ENCODE measurements at regions not wholly inside any gene's neighbourhood (a gene's known extent, or its start where the extent isn't known, plus 50 kb on each side); places are given as distances from the start of the nearest gene placed in this dataset.

DNA sequence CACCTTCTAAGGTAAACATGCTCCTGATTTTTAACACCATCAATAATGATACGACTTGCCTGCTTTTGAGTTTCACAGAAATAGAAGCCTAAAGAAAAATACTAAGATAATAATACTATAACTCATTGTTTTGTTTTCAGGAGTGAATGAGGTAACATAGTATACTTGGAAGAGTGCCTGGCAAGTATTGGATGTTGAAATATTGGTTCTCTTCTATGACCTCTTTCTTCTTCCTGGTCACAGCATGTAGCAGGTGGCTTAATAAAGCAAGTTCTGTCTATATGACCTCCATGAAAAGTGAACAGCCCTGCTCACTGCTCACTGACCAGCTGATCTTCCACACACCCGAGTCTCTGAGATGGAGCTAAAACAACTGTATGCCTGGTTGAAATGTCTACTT lies 312.3 kb upstream of the ONECUT1 start:
- H3K4me3 ChIP-seq (replicated peaks; ENCODE audit: insufficient read depth, low read length), result no peak overlapping the region
- peaks cover 2% of the 10 kb centered on the region for H3K27me3 ChIP-seq (ENCODE audit: insufficient read depth, poor library complexity, severe bottlenecking)
- H3K27ac ChIP-seq (replicated peaks), result no peak overlapping the region
- DNase-seq (ENCODE audit: low read depth in 1 of 2, low spot score in 1 of 2), result no peak
- TF ChIP-seq, protein P1, sequence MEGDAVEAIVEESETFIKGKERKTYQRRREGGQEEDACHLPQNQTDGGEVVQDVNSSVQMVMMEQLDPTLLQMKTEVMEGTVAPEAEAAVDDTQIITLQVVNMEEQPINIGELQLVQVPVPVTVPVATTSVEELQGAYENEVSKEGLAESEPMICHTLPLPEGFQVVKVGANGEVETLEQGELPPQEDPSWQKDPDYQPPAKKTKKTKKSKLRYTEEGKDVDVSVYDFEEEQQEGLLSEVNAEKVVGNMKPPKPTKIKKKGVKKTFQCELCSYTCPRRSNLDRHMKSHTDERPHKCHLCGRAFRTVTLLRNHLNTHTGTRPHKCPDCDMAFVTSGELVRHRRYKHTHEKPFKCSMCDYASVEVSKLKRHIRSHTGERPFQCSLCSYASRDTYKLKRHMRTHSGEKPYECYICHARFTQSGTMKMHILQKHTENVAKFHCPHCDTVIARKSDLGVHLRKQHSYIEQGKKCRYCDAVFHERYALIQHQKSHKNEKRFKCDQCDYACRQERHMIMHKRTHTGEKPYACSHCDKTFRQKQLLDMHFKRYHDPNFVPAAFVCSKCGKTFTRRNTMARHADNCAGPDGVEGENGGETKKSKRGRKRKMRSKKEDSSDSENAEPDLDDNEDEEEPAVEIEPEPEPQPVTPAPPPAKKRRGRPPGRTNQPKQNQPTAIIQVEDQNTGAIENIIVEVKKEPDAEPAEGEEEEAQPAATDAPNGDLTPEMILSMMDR (IDR thresholded peaks at IDR 0.05; ENCODE audit: insufficient read depth, low read length), result no peak
- TF ChIP-seq GABPA (IDR thresholded peaks at IDR 0.05; ENCODE audit: low read depth), result no peak

DNA sequence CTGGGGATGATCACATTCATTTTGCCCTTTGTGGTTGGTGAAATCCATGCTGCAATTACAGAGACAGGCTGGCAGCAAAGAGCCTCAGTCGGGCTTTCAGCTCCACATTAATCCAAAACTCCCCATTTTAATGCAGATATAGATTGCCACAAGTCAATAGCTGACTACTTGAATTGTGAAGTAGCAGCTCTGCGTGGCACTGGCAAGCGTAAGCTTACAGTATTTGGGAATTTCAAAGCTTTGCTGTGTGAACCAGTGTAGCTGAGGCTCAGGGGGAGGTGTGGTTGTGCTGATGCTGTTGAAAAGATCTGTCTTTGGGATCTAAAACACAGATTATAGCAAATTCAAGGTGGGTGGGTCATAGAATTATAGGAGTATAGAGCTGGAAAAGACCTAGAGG lies 290.3 kb upstream of the ONECUT1 start:
- Histone ChIP-seq H3K4me3 (replicated peaks; ENCODE audit: insufficient read depth, low read length) (no peak overlapping the region), H3K27me3 (ENCODE audit: insufficient read depth, poor library complexity, severe bottlenecking) (no peaks in the 10 kb centered on the region), H3K27ac (replicated peaks) (no peak overlapping the region)
- no peak for TF ChIP-seq POLR2AphosphoS5 (IDR thresholded peaks at IDR 0.05; ENCODE audit: low read depth)
- TF ChIP-seq, protein P1 (IDR thresholded peaks at IDR 0.05; ENCODE audit: insufficient read depth, low read length), result no peak
- TF ChIP-seq, protein P2, sequence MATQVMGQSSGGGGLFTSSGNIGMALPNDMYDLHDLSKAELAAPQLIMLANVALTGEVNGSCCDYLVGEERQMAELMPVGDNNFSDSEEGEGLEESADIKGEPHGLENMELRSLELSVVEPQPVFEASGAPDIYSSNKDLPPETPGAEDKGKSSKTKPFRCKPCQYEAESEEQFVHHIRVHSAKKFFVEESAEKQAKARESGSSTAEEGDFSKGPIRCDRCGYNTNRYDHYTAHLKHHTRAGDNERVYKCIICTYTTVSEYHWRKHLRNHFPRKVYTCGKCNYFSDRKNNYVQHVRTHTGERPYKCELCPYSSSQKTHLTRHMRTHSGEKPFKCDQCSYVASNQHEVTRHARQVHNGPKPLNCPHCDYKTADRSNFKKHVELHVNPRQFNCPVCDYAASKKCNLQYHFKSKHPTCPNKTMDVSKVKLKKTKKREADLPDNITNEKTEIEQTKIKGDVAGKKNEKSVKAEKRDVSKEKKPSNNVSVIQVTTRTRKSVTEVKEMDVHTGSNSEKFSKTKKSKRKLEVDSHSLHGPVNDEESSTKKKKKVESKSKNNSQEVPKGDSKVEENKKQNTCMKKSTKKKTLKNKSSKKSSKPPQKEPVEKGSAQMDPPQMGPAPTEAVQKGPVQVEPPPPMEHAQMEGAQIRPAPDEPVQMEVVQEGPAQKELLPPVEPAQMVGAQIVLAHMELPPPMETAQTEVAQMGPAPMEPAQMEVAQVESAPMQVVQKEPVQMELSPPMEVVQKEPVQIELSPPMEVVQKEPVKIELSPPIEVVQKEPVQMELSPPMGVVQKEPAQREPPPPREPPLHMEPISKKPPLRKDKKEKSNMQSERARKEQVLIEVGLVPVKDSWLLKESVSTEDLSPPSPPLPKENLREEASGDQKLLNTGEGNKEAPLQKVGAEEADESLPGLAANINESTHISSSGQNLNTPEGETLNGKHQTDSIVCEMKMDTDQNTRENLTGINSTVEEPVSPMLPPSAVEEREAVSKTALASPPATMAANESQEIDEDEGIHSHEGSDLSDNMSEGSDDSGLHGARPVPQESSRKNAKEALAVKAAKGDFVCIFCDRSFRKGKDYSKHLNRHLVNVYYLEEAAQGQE (IDR thresholded peaks at IDR 0.05; ENCODE audit: insufficient replicate concordance, low read depth), result no peak
- TF ChIP-seq GABPA (IDR thresholded peaks at IDR 0.05; ENCODE audit: low read depth), result no peak
- TF ChIP-seq SPI1 (IDR thresholded peaks at IDR 0.05; ENCODE audit: borderline replicate concordance, low read depth), result no peak
- no peak for DNase-seq (ENCODE audit: low read depth in 1 of 2, low spot score in 1 of 2)

DNA sequence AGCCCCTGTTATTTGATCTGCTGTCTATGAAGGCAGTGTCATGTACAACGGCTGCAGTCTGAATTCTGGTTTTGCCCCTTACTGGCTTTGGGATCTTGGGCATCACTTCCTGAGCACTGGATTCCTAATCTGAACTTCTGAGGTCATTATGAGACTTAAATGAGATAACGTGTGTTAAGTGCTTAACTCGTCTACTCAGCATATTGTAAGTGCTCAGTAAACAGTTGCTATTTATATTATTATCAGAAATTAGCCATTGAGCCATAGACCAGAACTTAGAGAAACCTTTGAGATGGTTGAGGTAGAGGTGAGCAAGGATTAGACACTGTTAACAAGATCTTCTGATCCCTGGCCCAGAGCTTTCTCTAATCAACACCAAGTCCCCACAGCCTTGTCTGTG lies 284.1 kb upstream of the ONECUT1 start:
- Histone ChIP-seq H3K27me3 (ENCODE audit: insufficient read depth, poor library complexity, severe bottlenecking) (no peaks in the 10 kb centered on the region), H3K27ac (replicated peaks) (no peak overlapping the region), H3K4me3 (replicated peaks; ENCODE audit: insufficient read depth, low read length) (no peak overlapping the region)
- no peak for DNase-seq (ENCODE audit: low read depth in 1 of 2, low spot score in 1 of 2)
- TF ChIP-seq GABPA (IDR thresholded peaks at IDR 0.05; ENCODE audit: low read depth) (no peak), SPI1 (IDR thresholded peaks at IDR 0.05; ENCODE audit: borderline replicate concordance, low read depth) (no peak), POLR2AphosphoS5 (IDR thresholded peaks at IDR 0.05; ENCODE audit: low read depth) (no peak)
- TF ChIP-seq, protein P2 (IDR thresholded peaks at IDR 0.05; ENCODE audit: insufficient replicate concordance, low read depth), result no peak
- TF ChIP-seq, protein P1 (IDR thresholded peaks at IDR 0.05; ENCODE audit: insufficient read depth, low read length), result no peak

DNA sequence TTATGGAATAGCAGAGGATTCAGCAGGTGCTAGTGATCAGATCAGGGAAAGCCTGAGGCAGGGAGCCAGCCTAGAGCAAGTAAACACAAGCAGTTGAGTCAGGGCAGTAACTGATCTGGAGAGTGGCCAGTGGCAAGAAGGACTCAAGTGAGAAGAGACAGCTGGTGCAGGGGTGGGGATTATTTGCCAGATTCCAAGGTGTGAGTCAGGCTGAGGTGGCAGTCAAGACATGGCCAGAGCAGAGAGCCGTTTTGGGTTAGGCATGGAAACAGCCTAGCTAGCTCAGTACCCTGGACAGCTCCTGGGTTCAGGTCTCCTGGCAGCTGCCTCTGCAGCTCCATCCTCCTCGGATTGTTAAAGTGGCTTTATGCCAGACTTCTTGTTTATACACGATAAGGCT lies 281.9 kb upstream of the ONECUT1 start:
- H3K27me3 ChIP-seq (ENCODE audit: insufficient read depth, poor library complexity, severe bottlenecking), result no peaks in the 10 kb centered on the region
- no peak overlapping the region for H3K27ac ChIP-seq (replicated peaks)
- peak in 1 of 2 experiments; percentile 5 for DNase-seq (ENCODE audit: low read depth in 1 of 2, low spot score in 1 of 2)
- TF ChIP-seq, protein P2 (IDR thresholded peaks at IDR 0.05; ENCODE audit: insufficient replicate concordance, low read depth), result peak; percentile 97
- no peak for TF ChIP-seq GABPA (IDR thresholded peaks at IDR 0.05; ENCODE audit: low read depth)
- H3K4me3 ChIP-seq (replicated peaks; ENCODE audit: insufficient read depth, low read length), result no peak overlapping the region

Data from HL-60 (cell line).